ENCODE measurements at regions not wholly inside any gene's neighbourhood (a gene's known extent, or its start where the extent isn't known, plus 50 kb on each side); places are given as distances from the start of the nearest gene placed in this dataset.
A peak's percentile ranks its signal among the peaks of the same experiment; 100 is the strongest.

DNA sequence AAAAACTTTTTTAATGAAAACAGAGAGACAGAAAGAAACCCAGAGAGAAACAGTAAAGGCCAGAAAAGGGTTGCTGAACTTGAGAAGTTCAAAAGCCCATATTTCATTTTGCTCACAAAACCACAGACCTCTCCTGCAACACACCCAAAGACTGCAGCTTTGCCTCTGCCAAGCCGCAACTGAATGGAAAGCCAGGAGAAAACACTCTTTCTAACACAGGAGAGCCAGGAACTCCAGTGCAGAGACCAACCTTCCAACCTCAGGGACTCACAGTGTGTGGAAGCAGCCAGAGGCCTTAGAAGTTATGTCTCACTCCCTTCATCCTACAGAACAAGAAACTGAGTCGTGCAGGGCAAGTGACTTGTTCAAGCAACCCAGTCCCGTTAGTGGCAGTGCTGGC is 163.1 kb upstream of the HES1 start:
- no peak overlapping the region for H3K4me3 ChIP-seq
- intact Hi-C loops (cut with DNase I; ENCODE audit: low total_unique reads): no loop called here
- TF ChIP-seq, protein P1, sequence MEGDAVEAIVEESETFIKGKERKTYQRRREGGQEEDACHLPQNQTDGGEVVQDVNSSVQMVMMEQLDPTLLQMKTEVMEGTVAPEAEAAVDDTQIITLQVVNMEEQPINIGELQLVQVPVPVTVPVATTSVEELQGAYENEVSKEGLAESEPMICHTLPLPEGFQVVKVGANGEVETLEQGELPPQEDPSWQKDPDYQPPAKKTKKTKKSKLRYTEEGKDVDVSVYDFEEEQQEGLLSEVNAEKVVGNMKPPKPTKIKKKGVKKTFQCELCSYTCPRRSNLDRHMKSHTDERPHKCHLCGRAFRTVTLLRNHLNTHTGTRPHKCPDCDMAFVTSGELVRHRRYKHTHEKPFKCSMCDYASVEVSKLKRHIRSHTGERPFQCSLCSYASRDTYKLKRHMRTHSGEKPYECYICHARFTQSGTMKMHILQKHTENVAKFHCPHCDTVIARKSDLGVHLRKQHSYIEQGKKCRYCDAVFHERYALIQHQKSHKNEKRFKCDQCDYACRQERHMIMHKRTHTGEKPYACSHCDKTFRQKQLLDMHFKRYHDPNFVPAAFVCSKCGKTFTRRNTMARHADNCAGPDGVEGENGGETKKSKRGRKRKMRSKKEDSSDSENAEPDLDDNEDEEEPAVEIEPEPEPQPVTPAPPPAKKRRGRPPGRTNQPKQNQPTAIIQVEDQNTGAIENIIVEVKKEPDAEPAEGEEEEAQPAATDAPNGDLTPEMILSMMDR (IDR thresholded peaks at IDR 0.05): no peak
- TF ChIP-seq POLR2A (IDR thresholded peaks at IDR 0.05): no peak
- TF ChIP-seq EP300 (IDR thresholded peaks at IDR 0.05): no peak
- no peak for TF ChIP-seq POLR2AphosphoS5 (IDR thresholded peaks at IDR 0.05)

GRCh38 chr3:193974191-193974652 is 161.7 kb upstream of the HES1 start:
- Histone ChIP-seq H3K4me3 (no peak overlapping the region), H3K9me3 (no peaks in the 10 kb centered on the region), H3K36me3 (no peaks in the 10 kb centered on the region), H3K27ac (peak overlapping the region in 1 of 5 donors; percentile 22), H3K4me1 (peaks cover 14 to 46% (median 36%) of the 10 kb centered on the region in 4 donors), H3K27me3 (no peaks in the 10 kb centered on the region)
- 59 to 70% (median 67%) methylated on average over 8 of the region's 8 CpGs for WGBS, 5 donors
- no peak for DNase-seq
- no peak for TF ChIP-seq POLR2A (IDR thresholded peaks at IDR 0.05)
- intact Hi-C loops (cut with DNase I; ENCODE audit: low total_unique reads): no loop called here

More for the DNA sequence above, 163.1 kb upstream of the HES1 start:
- no peak overlapping the region for H3K27ac ChIP-seq
- no peak for DNase-seq
- no peaks in the 10 kb centered on the region for H3K9me3 ChIP-seq
- peaks cover 14 to 46% (median 36%) of the 10 kb centered on the region in 4 donors for H3K4me1 ChIP-seq
- H3K27me3 ChIP-seq: no peaks in the 10 kb centered on the region
- 40 to 76% (median 63%) methylated on average over 3 of the region's 3 CpGs for WGBS, 5 donors
- H3K36me3 ChIP-seq: no peaks in the 10 kb centered on the region

DNA sequence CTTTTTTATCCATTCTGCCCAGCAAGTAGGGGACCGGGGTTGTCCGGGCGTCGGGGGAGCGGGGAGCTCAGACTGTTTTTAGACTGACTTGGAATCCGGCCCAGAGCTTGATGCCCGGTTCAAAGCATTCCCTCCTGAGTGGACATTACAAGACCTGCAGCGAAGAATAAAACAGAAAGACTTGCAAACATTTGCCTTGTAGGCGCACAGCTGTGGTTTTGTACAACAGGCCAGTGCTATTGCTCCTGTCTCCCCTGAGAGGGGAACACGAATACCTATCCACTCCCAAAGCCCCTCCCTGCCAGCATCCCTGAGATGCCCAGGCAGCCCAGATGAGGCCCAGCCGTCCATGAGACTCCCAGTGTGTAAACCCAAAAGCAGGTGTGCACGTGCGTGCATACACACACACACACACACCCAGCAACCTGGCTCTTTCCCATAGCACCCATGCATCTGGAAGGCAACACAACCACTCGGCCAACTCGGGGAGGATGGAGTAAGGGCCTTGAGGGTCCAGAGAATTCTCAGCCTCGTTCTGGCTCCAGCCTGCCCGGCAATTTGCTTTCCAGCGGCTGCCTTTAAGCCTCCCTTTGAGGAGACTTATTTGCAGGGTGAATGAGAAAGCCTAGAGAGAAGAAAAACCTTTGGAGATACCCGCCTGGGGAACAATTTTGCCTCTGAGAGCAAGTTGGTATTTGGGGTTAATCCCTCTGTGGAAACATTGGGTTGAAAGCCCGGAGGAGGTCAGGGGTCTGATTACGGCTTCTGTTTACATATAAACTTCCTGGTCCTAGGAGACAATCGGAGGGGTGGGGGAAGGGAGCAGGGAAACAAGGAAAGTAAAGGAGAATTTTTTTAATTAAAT is 161.0 kb upstream of the HES1 start:
- 24 to 47% (median 33%) methylated on average over 20 to 22 of the region's 22 CpGs for WGBS, 5 donors
- DNase-seq: peak; percentile 43 to 73
- H3K4me3 ChIP-seq: no peak overlapping the region
- peaks cover 14 to 41% (median 34%) of the 10 kb centered on the region in 4 donors for H3K4me1 ChIP-seq
- intact Hi-C loops (cut with DNase I; ENCODE audit: low total_unique reads): no loop called here
- TF ChIP-seq EP300 (IDR thresholded peaks at IDR 0.05) (no peak), POLR2A (IDR thresholded peaks at IDR 0.05) (no peak), POLR2AphosphoS5 (IDR thresholded peaks at IDR 0.05) (peak in 1 of 3 donors; percentile 7)
- TF ChIP-seq, protein P1 (IDR thresholded peaks at IDR 0.05): no peak
- peak overlapping the region in 3 of 5 donors; percentile 1 to 22 (median 11) for H3K27ac ChIP-seq
- no peaks in the 10 kb centered on the region for H3K27me3 ChIP-seq
- no peaks in the 10 kb centered on the region for H3K36me3 ChIP-seq
- no peaks in the 10 kb centered on the region for H3K9me3 ChIP-seq

DNA sequence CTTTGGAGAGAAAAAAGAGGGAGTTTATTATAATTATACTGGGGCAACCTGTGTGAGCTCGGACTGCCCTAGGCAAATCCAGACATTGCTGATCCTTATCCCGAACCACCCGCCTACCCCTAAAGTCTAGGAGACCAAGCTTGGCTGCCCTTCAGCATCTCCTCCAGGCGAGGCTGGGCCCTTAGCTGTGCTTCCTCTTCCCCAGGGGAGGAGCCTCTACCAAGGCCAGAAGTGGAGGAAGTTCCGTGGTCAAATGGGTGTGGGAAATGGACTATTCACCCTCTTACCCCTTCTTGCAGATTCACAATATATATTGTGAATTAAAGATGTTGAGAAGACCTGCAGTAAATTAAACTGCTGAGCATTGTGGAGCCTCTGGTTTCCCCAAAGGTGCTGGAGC is 158.3 kb upstream of the HES1 start:
- H3K27ac ChIP-seq: no peak overlapping the region
- WGBS, 5 donors: 78 to 87% (median 82%) methylated on average over 5 of the region's 5 CpGs
- H3K4me1 ChIP-seq: peaks cover 9 to 29% (median 17%) of the 10 kb centered on the region in 4 donors

More for the DNA sequence above, 158.3 kb upstream of the HES1 start:
- Histone ChIP-seq H3K36me3 (no peaks in the 10 kb centered on the region), H3K27me3 (no peaks in the 10 kb centered on the region), H3K9me3 (no peaks in the 10 kb centered on the region), H3K4me3 (no peak overlapping the region)
- no peak for DNase-seq
- intact Hi-C loops (cut with DNase I; ENCODE audit: low total_unique reads): no loop called here
- no peak for TF ChIP-seq EP300 (IDR thresholded peaks at IDR 0.05)
- TF ChIP-seq, protein P1 (IDR thresholded peaks at IDR 0.05): no peak
- TF ChIP-seq POLR2A (IDR thresholded peaks at IDR 0.05): no peak
- no peak for TF ChIP-seq POLR2AphosphoS5 (IDR thresholded peaks at IDR 0.05)

Data from stomach (tissue), 8 donors.